Stimulated activated CD4-positive, alpha-beta T cell treated with anti-CD3 and anti-CD28 coated beads, Interleukin-15, amount 100 ng/mL, for 24 hours (primary cell): ENCODE measurements at regions not wholly inside any gene's neighbourhood (a gene's known extent, or its start where the extent isn't known, plus 50 kb on each side); places are given as distances from the start of the nearest gene placed in this dataset.

ENCODE experiments used
- DNase-seq: peaks from one replicate; pipeline ENCODE4 v3.0.0-alpha.2; 2020

DNA sequence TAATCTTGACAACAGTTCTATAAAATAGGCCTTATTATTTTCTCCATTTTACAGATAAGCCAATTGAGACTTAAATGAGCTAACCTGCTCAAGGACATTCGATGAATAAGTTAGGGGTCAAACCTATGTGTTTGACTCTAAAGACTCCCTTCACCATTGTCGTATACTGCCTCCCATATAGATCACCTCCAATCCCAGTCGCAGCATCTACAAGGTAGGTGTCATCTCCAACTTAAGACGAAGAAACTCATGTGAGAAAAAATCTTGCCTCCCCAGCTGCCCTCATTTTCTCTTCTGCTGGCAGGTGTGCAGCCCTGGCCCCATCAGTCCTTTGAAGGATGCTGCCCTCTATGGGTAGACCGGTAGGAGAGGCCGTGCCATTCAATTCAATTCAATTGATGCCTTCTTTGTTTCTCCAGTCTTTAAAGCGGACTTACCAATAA lies 75.2 kb upstream of the SMARCA2 start:
- DNase-seq = peak; percentile 53

DNA sequence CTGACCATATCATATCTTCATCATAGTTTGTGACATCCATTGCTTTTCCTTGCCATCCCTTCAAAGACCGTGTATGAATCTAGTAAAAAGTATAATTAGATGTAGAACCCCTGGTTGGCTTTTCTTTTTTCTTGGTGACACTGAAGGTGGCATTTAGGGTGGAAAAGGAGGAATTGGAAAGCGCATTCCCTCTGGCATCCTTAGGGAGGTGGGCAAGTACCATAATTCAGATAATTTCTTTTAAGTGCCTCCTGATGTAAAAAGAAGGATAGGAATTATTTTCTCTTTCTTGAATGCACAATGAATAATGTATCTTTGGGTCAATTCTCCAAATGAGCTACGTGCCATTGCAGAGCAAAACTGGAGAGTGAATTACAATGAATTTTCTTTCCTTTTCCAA lies 73.2 kb upstream of the SMARCA2 start:
- DNase-seq = no peak

DNA sequence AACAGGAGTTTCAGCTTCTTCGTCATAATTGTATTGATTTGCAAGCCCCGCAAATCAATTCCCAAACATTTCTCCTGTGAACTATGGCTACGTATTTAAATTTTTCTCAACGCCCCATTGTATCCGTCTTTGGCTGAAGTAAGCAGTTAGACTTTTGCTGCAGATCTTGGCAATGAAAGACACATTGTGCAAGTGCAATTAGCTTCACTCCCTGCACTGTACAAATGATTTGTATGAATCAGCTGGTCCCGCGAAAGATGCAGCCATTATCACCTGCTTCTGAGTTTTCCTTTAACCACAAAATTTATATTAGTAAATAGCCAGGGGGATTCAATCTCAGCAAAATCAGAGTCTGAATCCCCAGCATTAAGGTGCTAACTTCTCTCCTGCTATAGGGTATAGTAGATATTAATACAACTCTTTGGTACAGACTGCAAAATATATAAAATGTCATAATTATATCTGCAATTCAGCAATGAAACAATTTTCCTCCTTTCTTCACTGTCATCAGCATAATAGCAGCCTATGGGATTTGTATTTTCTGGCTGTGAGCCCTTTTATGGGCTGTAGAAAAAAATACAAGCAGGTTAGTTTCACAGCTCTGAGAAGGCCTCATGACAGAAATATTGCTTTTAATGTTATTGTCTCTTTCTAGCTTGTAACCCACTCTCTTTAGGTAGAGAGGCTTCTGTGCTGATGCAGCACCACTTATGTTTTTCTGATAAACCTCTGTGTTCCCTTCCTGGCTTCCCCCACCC lies 68.4 kb upstream of the SMARCA2 start:
- no peak for DNase-seq

DNA sequence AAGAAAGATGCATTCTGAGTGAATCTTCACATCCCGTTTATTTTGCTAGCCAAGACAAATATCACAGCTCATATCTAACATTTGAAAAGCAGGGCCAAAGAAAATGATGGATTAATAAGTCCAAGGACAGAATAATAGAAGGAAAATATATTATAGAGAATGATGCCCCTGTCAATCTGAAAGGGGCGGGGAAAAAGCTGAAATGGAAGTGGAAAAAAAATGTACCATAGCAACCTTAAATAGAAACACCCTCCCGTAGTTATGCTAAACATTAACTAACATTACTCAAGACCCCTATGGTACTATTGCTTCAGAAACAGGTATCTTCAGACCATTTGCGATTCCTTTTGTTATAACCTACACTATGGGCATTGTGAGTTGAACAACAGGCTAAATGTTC lies 67.7 kb upstream of the SMARCA2 start:
- no peak for DNase-seq

DNA sequence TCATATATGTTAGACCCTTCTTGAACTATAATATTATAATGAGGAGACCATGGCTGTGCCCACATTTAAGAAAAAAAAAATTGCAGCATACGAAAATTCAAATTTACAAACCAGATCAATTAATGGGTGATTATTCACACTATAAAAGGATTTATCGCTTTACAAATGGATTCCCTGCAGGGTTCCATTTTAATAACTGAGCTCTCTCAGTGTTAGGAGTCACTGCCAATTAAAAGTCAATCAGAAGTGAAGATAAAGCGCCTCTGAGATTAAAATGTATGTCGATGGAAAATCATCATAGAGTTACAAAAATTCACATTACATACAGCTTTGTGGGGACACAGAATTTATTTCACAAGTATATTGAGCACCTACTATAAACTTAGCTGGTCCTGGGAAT lies 66.6 kb upstream of the SMARCA2 start:
- DNase-seq = no peak

DNA sequence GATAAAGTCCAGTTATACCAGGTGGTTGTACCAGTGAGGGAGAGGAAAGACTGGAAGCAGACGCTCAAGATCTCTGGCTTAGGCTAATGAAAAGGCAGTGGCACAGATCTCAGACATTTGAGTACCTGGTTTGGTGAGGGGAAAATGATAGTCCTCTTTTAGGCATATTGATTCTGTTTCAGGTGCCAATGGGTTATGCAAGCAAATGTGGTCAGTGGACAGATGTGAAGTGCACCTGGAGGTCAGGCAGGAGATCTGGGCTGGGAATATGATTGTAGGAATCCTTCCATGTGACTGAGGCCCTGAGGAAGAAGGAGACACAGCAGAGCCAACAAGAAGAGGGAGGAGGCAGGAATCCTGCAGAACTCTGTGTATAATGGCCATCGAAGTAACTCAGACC lies 63.7 kb upstream of the SMARCA2 start:
- DNase-seq = no peak

DNA sequence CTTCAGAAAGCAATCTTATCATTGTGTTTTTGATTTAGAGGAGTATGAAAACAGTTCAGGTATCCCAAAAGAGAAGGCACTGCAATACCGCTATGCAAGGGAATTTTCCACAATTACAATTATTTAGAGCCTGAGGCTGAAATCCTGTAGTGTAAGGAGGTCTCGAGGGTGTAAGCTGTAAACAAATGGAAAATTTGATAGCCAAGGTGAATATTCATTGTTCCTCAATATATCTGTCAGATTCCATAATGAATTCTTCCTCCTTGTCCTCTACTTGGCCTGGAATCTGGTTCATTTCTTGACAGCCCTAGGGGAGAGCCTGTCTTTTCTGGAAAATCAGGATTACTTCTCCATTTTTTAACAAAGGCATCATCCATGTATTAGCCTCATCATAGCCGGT lies 63.1 kb upstream of the SMARCA2 start:
- DNase-seq = no peak

DNA sequence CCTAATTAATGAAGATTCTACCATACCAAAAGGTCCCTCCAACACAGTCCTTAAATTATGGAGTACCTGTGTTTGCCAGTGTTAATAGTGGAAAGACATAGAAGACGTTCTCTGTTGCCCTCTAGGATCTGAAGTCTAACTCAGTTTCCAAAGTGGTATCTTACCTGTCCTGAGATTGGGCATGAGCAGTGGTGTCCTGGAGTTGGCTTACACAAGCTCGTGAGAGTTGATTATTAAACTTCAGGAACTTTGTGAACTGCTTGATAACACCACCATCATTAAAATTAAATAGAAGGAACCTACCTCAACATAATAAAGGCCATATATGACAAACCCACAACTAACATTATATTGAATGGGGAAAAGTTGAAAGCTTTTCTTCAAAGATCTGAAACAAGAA lies 60.9 kb upstream of the SMARCA2 start:
- no peak for DNase-seq

DNA sequence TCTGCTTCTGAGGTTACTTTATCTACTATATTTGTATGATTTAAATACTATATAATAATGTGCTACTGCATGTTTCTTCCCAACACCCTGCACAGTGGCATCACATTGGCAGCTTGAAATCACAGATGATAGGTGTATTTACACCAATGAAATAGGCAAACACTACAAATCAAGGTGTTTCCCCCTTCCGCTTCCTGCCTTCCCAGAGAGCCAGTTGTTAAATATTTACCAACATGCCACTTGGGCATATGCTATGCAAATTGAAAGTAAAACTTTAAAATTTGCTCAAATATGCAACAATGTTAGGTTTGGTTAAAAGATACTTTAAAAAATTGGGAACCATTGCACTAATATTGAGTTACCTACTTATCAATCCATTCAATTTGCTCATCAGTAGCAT lies 58.2 kb upstream of the SMARCA2 start:
- no peak for DNase-seq

DNA sequence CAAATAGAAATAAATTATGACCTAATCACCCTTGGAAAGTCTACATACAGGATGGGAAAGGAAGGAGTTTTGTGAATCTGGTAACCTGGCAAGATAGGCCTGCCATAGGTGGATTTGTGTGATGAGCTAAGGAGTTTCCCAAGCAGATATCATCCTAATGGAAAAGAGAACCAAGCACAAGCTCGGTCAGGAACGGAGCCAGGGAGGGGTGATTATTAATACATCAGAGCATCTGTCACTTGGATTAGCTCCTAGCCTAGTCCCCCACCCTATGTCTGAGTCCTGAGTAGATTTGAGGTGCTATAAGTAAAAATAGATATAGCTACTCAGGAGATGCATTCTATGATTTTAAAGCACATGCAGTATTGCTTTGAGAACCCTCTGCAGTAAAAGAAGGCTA lies 57.3 kb upstream of the SMARCA2 start:
- no peak for DNase-seq

DNA sequence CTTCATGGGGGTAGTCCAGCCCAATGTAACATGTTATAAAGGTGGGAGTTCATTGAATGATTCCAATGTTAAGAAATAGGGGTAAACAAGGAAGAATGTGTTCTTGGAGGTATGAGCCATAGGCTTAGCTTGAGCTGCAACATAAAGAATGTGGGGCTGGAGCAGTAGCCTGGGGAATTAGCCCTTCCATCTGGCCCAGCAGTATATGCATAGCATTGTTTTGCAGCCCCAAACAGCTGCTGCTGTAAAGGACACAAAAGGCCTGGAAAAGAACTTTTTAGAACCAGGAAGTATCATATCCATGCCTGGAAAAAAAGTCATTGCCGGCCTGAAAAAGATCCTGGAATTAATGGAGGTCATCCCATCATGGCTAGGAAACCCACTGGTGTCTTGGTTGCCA lies 55.8 kb upstream of the SMARCA2 start:
- DNase-seq = no peak

DNA sequence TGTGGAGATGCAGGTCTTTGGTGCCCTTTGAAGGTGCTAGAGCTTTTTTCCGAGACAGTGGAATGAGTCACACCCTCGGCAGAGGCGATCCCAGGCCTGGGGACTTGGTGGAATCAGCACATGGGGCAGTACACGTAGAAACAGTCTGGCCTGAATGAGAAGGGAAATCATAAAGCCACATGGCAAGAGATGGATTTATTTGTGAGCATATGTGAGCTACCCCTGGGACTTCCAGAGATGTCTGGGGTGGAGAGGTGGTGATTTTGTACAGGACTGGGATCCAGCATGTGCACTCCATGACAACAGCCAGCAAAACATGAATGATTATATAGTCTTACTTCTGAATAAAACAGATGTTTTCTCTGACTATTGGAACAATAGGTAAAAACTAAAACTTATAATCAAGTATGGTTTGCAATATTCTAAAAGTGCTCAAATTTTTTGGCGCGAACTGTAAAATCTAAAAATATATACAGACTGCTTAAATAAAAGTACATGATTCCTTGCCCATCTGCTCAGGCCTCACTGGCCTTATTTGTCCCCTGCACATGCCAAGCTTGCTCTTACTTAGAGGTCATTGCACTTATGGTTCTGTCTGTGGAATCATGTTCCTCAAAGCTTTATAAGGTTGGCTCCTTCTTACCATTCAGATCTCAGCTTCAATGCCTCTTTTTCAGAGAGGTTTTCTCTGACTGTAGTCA lies 54.7 kb upstream of the SMARCA2 start:
- no peak for DNase-seq

DNA sequence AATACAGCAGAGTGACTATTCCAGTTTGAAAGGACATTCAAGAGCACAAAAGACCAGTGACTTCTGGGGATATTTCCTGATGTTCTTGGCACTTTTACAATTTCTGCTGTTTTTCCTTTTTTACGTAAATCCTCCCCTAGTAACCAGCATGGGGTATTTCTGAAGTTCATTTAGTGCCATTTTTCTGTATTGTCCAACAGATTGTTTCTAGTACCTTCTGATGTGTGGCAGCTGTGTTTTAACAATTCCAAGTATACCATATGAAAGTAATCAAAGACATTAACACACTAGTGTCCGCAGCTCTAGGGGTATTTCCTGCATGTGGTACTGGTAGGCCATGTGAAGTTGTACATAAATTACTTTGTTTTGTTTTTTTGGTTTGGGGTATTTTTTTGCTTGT lies 53.0 kb upstream of the SMARCA2 start:
- DNase-seq = no peak

DNA sequence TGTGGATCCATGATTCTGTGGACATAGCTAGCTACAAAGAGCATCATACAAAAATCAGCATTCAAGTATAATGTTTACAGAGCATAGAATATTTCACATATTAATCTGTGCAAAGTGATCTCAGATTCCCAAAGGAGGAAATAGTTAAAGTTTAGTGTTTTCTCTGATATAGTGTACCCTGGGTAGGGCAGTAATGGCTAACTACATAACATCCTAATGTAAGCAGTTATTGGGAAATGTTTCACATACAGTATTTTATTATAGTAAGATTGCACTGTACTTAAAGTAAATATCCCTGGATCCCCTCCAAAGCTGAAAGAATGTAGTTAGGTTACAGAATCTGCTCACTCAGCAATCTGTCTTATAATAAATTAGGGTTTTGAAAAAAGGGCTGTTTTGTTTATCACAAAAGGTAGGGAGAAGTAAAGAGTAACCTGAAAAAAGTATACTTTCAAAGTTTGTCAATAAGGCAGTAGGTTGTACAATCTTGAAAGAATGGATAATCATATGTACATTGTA lies 52.5 kb upstream of the SMARCA2 start:
- DNase-seq = no peak

DNA sequence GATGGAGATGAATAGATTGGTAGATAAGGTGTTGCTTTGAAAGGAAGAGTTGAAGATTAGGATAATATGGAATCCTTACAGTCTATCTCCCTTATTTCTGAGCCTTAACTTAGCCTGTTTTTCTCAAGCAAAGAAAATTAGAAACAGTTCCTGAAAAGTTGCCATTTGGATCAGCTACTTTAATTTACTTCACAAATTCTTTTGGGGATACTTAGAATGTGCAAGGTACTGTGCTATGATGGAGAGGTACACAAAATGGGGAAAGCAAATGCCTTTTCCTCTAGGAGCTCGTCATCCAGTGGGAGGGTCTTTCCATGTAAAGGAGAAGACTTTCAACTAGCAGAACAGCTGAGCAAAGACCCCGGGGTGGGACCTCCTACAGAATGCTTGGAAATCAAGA lies 51.1 kb upstream of the SMARCA2 start:
- DNase-seq = no peak
